ENCODE measurements at regions not wholly inside any gene's neighbourhood (a gene's known extent, or its start where the extent isn't known, plus 50 kb on each side); places are given as distances from the start of the nearest gene placed in this dataset.

- no peaks in the 10 kb centered on the region for H3K36me3 Mint-ChIP-seq (ENCODE audit: low read depth)
- DNase-seq = no peak
- no peaks in the 10 kb centered on the region for H3K9me3 Mint-ChIP-seq
- H3K27ac Mint-ChIP-seq = no peak overlapping the region
- peaks cover 32% of the 10 kb centered on the region for H3K4me1 Mint-ChIP-seq
- ChIA-PET CTCF (no interaction called here), POLR2A (no interaction called here)
- H3K27me3 Mint-ChIP-seq = no peaks in the 10 kb centered on the region
- no peak overlapping the region for H3K4me3 Mint-ChIP-seq
Measured at GRCh38 chr4:26033389-26033788, 119.4 kb downstream of the SMIM20 start.

- H3K4me3 Mint-ChIP-seq = no peak overlapping the region
- H3K9me3 Mint-ChIP-seq = no peaks in the 10 kb centered on the region
- no peak overlapping the region for H3K27ac Mint-ChIP-seq
- no peaks in the 10 kb centered on the region for H3K36me3 Mint-ChIP-seq (ENCODE audit: low read depth)
- peaks cover 1% of the 10 kb centered on the region for H3K27me3 Mint-ChIP-seq
- CTCF ChIA-PET = no interaction called here
- peak; percentile 54 for DNase-seq
- H3K4me1 Mint-ChIP-seq = peaks cover 35% of the 10 kb centered on the region
- POLR2A ChIA-PET = no interaction called here
Measured at GRCh38 chr4:26034849-26035248, 120.8 kb downstream of the SMIM20 start.

DNA sequence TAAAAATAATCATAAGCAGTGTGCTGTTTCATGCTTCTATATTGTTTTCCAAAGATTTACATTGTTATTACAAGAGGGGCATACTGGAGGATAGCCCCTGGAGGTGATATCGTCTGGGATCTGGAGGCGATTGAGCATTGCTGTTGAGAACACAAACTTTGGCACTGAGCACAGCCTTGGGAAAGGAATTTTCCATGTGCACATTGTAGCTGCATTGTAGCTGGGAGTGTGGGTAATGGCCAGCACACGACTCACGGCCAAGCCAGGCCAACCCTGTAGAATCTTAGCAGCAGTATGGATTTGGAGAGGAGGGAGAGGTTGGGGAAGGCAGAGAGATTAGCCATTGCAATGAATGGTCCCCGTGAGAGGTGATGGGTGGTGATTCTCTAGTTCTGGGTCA is 121.9 kb downstream of the SMIM20 start:
- peaks cover 26% of the 10 kb centered on the region for H3K4me1 Mint-ChIP-seq
- CTCF ChIA-PET = no interaction called here
- H3K27me3 Mint-ChIP-seq = peaks cover 2% of the 10 kb centered on the region
- POLR2A ChIA-PET = no interaction called here
- no peaks in the 10 kb centered on the region for H3K36me3 Mint-ChIP-seq (ENCODE audit: low read depth)
- peaks cover 2% of the 10 kb centered on the region for H3K9me3 Mint-ChIP-seq
- no peak overlapping the region for H3K4me3 Mint-ChIP-seq
- H3K27ac Mint-ChIP-seq = no peak overlapping the region
- no peak for DNase-seq

DNA sequence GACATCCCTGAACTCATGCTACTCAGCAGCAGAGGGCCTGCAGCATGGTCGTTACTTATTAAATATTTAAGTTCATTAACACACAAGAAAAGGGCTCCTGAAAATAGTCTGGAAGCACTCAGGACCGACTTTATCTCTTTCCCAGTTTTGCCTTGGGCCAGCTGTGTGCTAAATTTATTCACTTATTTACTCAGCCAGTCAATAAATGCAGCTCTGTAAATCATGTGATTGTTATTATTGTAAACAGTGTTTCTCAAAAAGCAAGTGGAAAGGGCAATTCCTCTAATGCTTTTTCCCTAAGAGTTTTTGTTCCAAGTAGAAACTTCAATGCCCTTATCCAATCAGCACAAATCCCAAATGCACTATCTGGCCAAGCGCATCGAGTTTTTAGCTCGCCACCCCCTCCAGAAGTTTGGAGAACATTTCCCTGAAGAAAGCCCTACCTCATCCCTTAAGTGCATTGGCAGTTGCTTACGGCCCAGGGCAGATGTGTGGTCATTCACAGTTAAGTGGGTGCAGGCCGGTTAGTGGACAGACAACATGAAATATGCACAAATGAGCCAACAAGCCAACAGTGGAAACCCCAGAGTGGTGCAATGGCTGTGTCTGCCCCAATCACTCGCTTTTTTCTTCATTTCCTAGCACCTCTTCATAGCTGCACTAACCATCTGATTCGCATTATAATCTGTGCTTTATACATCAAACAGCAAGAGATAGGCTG is 125.8 kb downstream of the SMIM20 start:
- ChIA-PET CTCF (no interaction called here), POLR2A (no interaction called here)
- peaks cover 13% of the 10 kb centered on the region for H3K4me1 Mint-ChIP-seq
- H3K36me3 Mint-ChIP-seq (ENCODE audit: low read depth) = no peaks in the 10 kb centered on the region
- no peak overlapping the region for H3K4me3 Mint-ChIP-seq
- H3K27me3 Mint-ChIP-seq = peaks cover 11% of the 10 kb centered on the region
- peaks cover 2% of the 10 kb centered on the region for H3K9me3 Mint-ChIP-seq
- H3K27ac Mint-ChIP-seq = no peak overlapping the region
- no peak for DNase-seq

GRCh38 chr4:26044524-26044923 is 130.5 kb downstream of the SMIM20 start:
- Mint-ChIP-seq H3K27me3 (peaks cover 10% of the 10 kb centered on the region), H3K27ac (no peak overlapping the region), H3K4me3 (no peak overlapping the region), H3K4me1 (no peaks in the 10 kb centered on the region), H3K9me3 (peaks cover 2% of the 10 kb centered on the region), H3K36me3 (ENCODE audit: low read depth) (no peaks in the 10 kb centered on the region)
- CTCF ChIA-PET = no interaction called here
- POLR2A ChIA-PET = no interaction called here
- DNase-seq = no peak

- Mint-ChIP-seq H3K9me3 (peaks cover 2% of the 10 kb centered on the region), H3K27me3 (peaks cover 10% of the 10 kb centered on the region)
- CTCF ChIA-PET = no interaction called here
Measured at GRCh38 chr4:26044983-26045382, 131.0 kb downstream of the SMIM20 start.

GRCh38 chr4:26047795-26048194 is 133.8 kb downstream of the SMIM20 start:
- Mint-ChIP-seq H3K27ac (no peak overlapping the region), H3K4me3 (no peak overlapping the region), H3K4me1 (peaks cover under 1% of the 10 kb centered on the region), H3K36me3 (ENCODE audit: low read depth) (no peaks in the 10 kb centered on the region), H3K9me3 (no peaks in the 10 kb centered on the region), H3K27me3 (peaks cover 7% of the 10 kb centered on the region)
- no peak for DNase-seq
- ChIA-PET POLR2A (no interaction called here), CTCF (no interaction called here)

More at GRCh38 chr4:26044983-26045382, 131.0 kb downstream of the SMIM20 start:
- Mint-ChIP-seq H3K4me3 (no peak overlapping the region), H3K36me3 (ENCODE audit: low read depth) (no peaks in the 10 kb centered on the region), H3K4me1 (no peaks in the 10 kb centered on the region), H3K27ac (no peak overlapping the region)
- DNase-seq = no peak
- POLR2A ChIA-PET = interaction anchor here (0.9 kb wide), 1 partner anchor 9 kb away, joined by 3 read pairs; no protein-coding TSS in a partner anchor

- no peaks in the 10 kb centered on the region for H3K36me3 Mint-ChIP-seq (ENCODE audit: low read depth)
- H3K9me3 Mint-ChIP-seq = no peaks in the 10 kb centered on the region
- peaks cover 7% of the 10 kb centered on the region for H3K4me1 Mint-ChIP-seq
- POLR2A ChIA-PET = no interaction called here
- H3K27me3 Mint-ChIP-seq = peaks cover 4% of the 10 kb centered on the region
- DNase-seq = no peak
- CTCF ChIA-PET = no interaction called here
- no peak overlapping the region for H3K27ac Mint-ChIP-seq
- H3K4me3 Mint-ChIP-seq = no peak overlapping the region
Measured at GRCh38 chr4:26048378-26048882, 134.4 kb downstream of the SMIM20 start.

DNA sequence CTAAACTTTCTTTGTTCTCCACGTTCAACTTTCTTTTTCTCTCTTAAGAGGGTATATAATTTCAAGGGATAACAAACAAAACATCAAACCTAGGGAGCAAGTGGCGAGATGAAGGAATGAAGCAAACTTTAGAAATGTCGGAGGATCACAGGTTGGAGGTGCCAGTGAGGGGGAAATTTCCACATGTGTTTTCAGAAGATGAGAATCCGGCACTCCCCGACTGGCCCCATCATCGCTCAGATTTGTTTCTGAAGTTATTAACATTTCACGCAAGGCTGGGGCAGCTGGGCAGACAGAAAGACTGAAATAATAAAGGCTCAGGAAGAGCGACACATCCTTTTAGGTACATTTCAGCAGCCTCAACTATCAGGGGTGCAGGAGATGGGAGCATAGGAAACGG is 134.9 kb downstream of the SMIM20 start:
- peaks cover 2% of the 10 kb centered on the region for H3K27me3 Mint-ChIP-seq
- no peak for DNase-seq
- no peaks in the 10 kb centered on the region for H3K36me3 Mint-ChIP-seq (ENCODE audit: low read depth)
- no peaks in the 10 kb centered on the region for H3K9me3 Mint-ChIP-seq
- H3K4me1 Mint-ChIP-seq = peaks cover 9% of the 10 kb centered on the region
- no peak overlapping the region for H3K4me3 Mint-ChIP-seq
- ChIA-PET CTCF (no interaction called here), POLR2A (no interaction called here)
- H3K27ac Mint-ChIP-seq = no peak overlapping the region

DNA sequence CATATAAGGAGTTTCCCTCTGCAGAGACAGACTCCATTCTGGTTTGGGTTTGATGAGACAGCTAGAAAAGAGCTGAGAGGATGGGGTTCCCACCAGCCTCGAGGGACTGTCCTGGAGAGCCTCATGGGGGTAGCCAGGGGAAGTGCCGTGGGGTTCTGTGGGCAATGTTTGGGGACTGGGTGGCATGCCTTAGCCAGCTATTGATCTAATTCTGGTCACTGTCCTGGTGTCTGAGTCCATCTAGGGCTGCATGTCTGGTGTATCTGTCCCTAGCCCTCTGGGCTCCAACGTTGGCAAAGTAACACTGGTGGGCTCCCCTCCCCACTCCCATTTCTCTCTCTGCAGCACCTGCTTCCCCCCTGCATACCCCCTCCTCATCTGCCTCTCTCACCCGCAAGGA is 135.4 kb downstream of the SMIM20 start:
- CTCF ChIA-PET = no interaction called here
- peaks cover 9% of the 10 kb centered on the region for H3K4me1 Mint-ChIP-seq
- H3K27ac Mint-ChIP-seq = no peak overlapping the region
- POLR2A ChIA-PET = no interaction called here
- no peak overlapping the region for H3K4me3 Mint-ChIP-seq
- no peak for DNase-seq
- H3K27me3 Mint-ChIP-seq = no peaks in the 10 kb centered on the region
- H3K36me3 Mint-ChIP-seq (ENCODE audit: low read depth) = no peaks in the 10 kb centered on the region
- no peaks in the 10 kb centered on the region for H3K9me3 Mint-ChIP-seq

GRCh38 chr4:26050212-26050643 is 136.2 kb downstream of the SMIM20 start:
- ChIA-PET CTCF (interaction anchor here (0.7 kb wide), 1 partner anchor 361 kb away, joined by 3 read pairs; no protein-coding TSS in a partner anchor), POLR2A (no interaction called here)
- no peaks in the 10 kb centered on the region for H3K36me3 Mint-ChIP-seq (ENCODE audit: low read depth)
- H3K27me3 Mint-ChIP-seq = no peaks in the 10 kb centered on the region
- no peak for DNase-seq
- no peak overlapping the region for H3K27ac Mint-ChIP-seq
- no peaks in the 10 kb centered on the region for H3K9me3 Mint-ChIP-seq
- H3K4me1 Mint-ChIP-seq = peaks cover 9% of the 10 kb centered on the region
- H3K4me3 Mint-ChIP-seq = no peak overlapping the region

DNA sequence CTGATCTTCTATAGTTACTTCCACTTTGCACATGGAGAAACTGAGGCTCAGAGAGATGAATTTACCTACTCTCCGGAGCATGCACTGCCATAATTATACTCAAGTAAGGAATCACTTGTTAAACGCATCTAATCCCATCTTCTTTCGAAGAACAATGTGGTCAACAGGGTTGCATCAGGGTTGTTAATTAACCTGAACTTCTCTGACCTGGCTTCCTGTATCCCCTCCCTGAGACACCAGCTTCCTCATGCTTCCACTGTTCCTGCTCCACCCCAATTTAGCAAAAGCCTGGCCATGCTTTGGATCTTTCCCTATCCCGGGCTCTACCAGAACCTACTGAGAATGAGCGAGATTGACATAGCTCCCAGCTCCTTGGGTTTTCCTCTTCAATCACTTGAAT is 136.7 kb downstream of the SMIM20 start:
- DNase-seq = no peak
- Mint-ChIP-seq H3K27ac (no peak overlapping the region), H3K9me3 (no peaks in the 10 kb centered on the region), H3K36me3 (ENCODE audit: low read depth) (no peaks in the 10 kb centered on the region), H3K4me1 (peaks cover 9% of the 10 kb centered on the region), H3K4me3 (no peak overlapping the region), H3K27me3 (no peaks in the 10 kb centered on the region)
- ChIA-PET CTCF (interaction anchor here (0.7 kb wide), 1 partner anchor 360 kb away, joined by 3 read pairs; no protein-coding TSS in a partner anchor), POLR2A (no interaction called here)

- no peaks in the 10 kb centered on the region for H3K9me3 Mint-ChIP-seq
- POLR2A ChIA-PET = no interaction called here
- no peaks in the 10 kb centered on the region for H3K27me3 Mint-ChIP-seq
- CTCF ChIA-PET = no interaction called here
- H3K4me3 Mint-ChIP-seq = no peak overlapping the region
- peaks cover 9% of the 10 kb centered on the region for H3K4me1 Mint-ChIP-seq
- no peak for DNase-seq
- H3K36me3 Mint-ChIP-seq (ENCODE audit: low read depth) = no peaks in the 10 kb centered on the region
- no peak overlapping the region for H3K27ac Mint-ChIP-seq
Measured at GRCh38 chr4:26051240-26051639, 137.2 kb downstream of the SMIM20 start.
